ENCODE measurements at regions not wholly inside any gene's neighbourhood (a gene's known extent, or its start where the extent isn't known, plus 50 kb on each side); places are given as distances from the start of the nearest gene placed in this dataset.

- DNase-seq, result no peak
- no peaks in the 10 kb centered on the region for H3K36me3 Mint-ChIP-seq (ENCODE audit: low read depth)
- no peak overlapping the region for H3K4me3 Mint-ChIP-seq
- H3K27ac Mint-ChIP-seq, result no peak overlapping the region
- H3K9me3 Mint-ChIP-seq, result no peaks in the 10 kb centered on the region
- CTCF ChIA-PET, result interaction anchor here (0.6 kb wide), 1 partner anchor 52 kb away, joined by 4 read pairs; no protein-coding TSS in a partner anchor
- intact Hi-C loops (cut with micrococcal nuclease), result no loop called here
- no peaks in the 10 kb centered on the region for H3K4me1 Mint-ChIP-seq (ENCODE audit: low read depth)
- no peaks in the 10 kb centered on the region for H3K27me3 Mint-ChIP-seq (ENCODE audit: low read depth)
Measured at GRCh38 chr2:70397186-70397585, 95.3 kb upstream of the FAM136A start.

- intact Hi-C loops (cut with micrococcal nuclease), result no loop called here
- Mint-ChIP-seq H3K36me3 (ENCODE audit: low read depth) (no peaks in the 10 kb centered on the region), H3K4me3 (no peak overlapping the region), H3K4me1 (ENCODE audit: low read depth) (no peaks in the 10 kb centered on the region), H3K27ac (no peak overlapping the region), H3K9me3 (no peaks in the 10 kb centered on the region), H3K27me3 (ENCODE audit: low read depth) (no peaks in the 10 kb centered on the region)
- DNase-seq, result no peak
- CTCF ChIA-PET, result no interaction called here
Measured at GRCh38 chr2:70396612-70397011, 94.7 kb upstream of the FAM136A start.

GRCh38 chr2:70393881-70394280 lies 92.0 kb upstream of the FAM136A start:
- intact Hi-C loops (cut with micrococcal nuclease), result no loop called here
- Mint-ChIP-seq H3K27me3 (ENCODE audit: low read depth) (no peaks in the 10 kb centered on the region), H3K27ac (no peak overlapping the region), H3K4me1 (ENCODE audit: low read depth) (no peaks in the 10 kb centered on the region), H3K4me3 (no peak overlapping the region), H3K36me3 (ENCODE audit: low read depth) (no peaks in the 10 kb centered on the region), H3K9me3 (no peaks in the 10 kb centered on the region)
- CTCF ChIA-PET, result interaction anchor here (0.9 kb wide), 1 partner anchor 10 kb away, joined by 3 read pairs; no protein-coding TSS in a partner anchor
- no peak for DNase-seq

DNA sequence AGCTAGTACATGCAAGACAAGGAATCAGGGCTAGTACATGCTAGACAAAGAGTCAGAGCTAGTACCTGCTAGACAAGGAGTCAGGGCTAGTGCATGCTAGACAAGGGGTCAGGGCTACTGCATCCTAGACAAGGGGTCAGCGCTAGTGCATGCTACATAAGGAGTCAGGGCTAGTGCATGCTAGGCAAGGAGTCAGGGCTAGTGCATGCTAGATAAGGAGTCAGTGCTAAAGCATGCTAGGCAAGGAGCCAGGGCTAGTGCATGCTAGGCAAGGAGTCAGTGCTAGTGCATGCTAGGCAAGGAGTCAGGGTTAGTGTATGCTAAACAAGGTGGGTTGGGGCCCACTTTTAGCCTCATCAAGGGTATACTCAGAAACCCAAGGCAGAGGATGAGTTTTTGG lies 90.1 kb upstream of the FAM136A start:
- no peaks in the 10 kb centered on the region for H3K36me3 Mint-ChIP-seq (ENCODE audit: low read depth)
- no peaks in the 10 kb centered on the region for H3K4me1 Mint-ChIP-seq (ENCODE audit: low read depth)

DNA sequence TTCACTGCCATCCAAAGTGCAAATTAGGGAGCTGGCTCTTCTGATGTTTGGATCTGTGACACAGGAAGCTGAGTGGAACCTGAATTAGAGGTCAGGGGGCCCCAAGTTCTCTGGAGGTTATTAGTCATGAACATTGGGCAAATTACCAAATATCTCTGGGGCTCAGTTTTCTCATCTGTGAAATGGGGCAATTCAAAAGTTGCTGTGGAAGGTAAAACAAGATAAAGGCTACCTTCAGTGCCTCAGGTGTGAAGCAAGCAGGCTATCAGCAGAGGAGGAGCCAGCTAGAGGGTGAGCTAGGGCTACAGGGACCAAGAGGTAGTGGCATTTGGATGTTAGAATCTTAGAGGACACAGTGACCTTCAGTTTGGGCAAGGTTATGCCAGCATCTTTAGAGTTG lies 89.4 kb upstream of the FAM136A start:
- Mint-ChIP-seq H3K36me3 (ENCODE audit: low read depth) (no peaks in the 10 kb centered on the region), H3K4me1 (ENCODE audit: low read depth) (no peaks in the 10 kb centered on the region), H3K27me3 (ENCODE audit: low read depth) (no peaks in the 10 kb centered on the region), H3K27ac (no peak overlapping the region), H3K4me3 (no peak overlapping the region), H3K9me3 (no peaks in the 10 kb centered on the region)
- DNase-seq, result no peak
- CTCF ChIA-PET, result interaction anchor here (1.0 kb wide), 1 partner anchor 481 kb away, joined by 5 read pairs; no protein-coding TSS in a partner anchor
- intact Hi-C loops (cut with micrococcal nuclease), result no loop called here

More for the DNA sequence above, 90.1 kb upstream of the FAM136A start:
- H3K27ac Mint-ChIP-seq, result no peak overlapping the region
- H3K9me3 Mint-ChIP-seq, result no peaks in the 10 kb centered on the region
- no peak overlapping the region for H3K4me3 Mint-ChIP-seq
- intact Hi-C loops (cut with micrococcal nuclease), result no loop called here
- CTCF ChIA-PET, result no interaction called here
- DNase-seq, result no peak
- no peaks in the 10 kb centered on the region for H3K27me3 Mint-ChIP-seq (ENCODE audit: low read depth)

- no peaks in the 10 kb centered on the region for H3K9me3 Mint-ChIP-seq
- CTCF ChIA-PET, result no interaction called here
- no peaks in the 10 kb centered on the region for H3K27me3 Mint-ChIP-seq (ENCODE audit: low read depth)
- H3K27ac Mint-ChIP-seq, result no peak overlapping the region
- H3K4me1 Mint-ChIP-seq (ENCODE audit: low read depth), result no peaks in the 10 kb centered on the region
- intact Hi-C loops (cut with micrococcal nuclease), result no loop called here
- H3K36me3 Mint-ChIP-seq (ENCODE audit: low read depth), result no peaks in the 10 kb centered on the region
- H3K4me3 Mint-ChIP-seq, result no peak overlapping the region
- DNase-seq, result no peak
Measured at GRCh38 chr2:70388813-70389212, 86.9 kb upstream of the FAM136A start.

GRCh38 chr2:70388128-70388527 lies 86.3 kb upstream of the FAM136A start:
- no peaks in the 10 kb centered on the region for H3K27me3 Mint-ChIP-seq (ENCODE audit: low read depth)
- DNase-seq, result no peak
- no peak overlapping the region for H3K4me3 Mint-ChIP-seq
- no peaks in the 10 kb centered on the region for H3K36me3 Mint-ChIP-seq (ENCODE audit: low read depth)
- no peak overlapping the region for H3K27ac Mint-ChIP-seq
- no peaks in the 10 kb centered on the region for H3K9me3 Mint-ChIP-seq
- no peaks in the 10 kb centered on the region for H3K4me1 Mint-ChIP-seq (ENCODE audit: low read depth)
- CTCF ChIA-PET, result no interaction called here
- intact Hi-C loops (cut with micrococcal nuclease), result no loop called here

DNA sequence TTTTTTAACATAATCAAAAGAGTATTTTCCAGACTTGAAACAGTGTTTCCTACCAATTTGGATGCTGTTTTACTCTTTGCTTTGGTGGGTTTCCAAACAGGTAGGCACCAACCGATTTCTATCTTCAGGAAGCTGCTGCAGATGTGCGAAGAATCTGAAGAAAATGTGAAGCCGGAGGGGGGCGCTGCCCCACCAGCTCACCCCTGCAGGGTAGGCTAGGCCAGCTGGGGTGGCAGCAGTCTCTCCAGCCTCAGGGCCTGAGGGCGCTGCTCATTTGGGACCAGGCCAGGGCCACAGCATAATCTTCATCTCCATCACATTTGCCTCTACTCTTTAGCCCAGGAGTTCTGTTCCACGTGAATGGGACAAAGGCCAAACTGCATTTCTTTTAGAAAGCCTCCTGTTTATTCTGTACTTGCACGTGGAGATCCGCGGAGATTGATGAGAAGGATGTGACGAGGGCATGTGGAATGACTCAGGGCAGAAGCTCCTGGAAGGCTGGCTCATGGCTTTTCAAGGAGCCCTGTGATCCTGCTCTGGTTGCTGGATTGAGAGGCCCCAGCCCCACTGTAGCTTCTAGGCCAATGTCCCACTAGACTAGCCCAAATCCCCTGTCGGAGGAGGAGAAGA lies 84.2 kb upstream of the FAM136A start:
- H3K9me3 Mint-ChIP-seq, result no peaks in the 10 kb centered on the region

GRCh38 chr2:70385204-70385603 lies 83.3 kb upstream of the FAM136A start:
- Mint-ChIP-seq H3K36me3 (ENCODE audit: low read depth) (no peaks in the 10 kb centered on the region), H3K4me1 (ENCODE audit: low read depth) (no peaks in the 10 kb centered on the region), H3K9me3 (no peaks in the 10 kb centered on the region), H3K4me3 (no peak overlapping the region), H3K27ac (no peak overlapping the region), H3K27me3 (ENCODE audit: low read depth) (no peaks in the 10 kb centered on the region)
- CTCF ChIA-PET, result interaction anchor here (1.3 kb wide), 1 partner anchor 233 kb away, joined by 3 read pairs; no protein-coding TSS in a partner anchor
- no peak for DNase-seq
- intact Hi-C loops (cut with micrococcal nuclease), result no loop called here

More for the DNA sequence above, 84.2 kb upstream of the FAM136A start:
- Mint-ChIP-seq H3K4me1 (ENCODE audit: low read depth) (no peaks in the 10 kb centered on the region), H3K27me3 (ENCODE audit: low read depth) (no peaks in the 10 kb centered on the region), H3K4me3 (no peak overlapping the region), H3K36me3 (ENCODE audit: low read depth) (no peaks in the 10 kb centered on the region), H3K27ac (no peak overlapping the region)
- CTCF ChIA-PET, result interaction anchor here (0.7 to 1.3 kb wide), 2 partner anchors 232 to 424 kb away, joined by 3 read pairs; partner anchors contain the start of gene ASPRV1
- intact Hi-C loops (cut with micrococcal nuclease), result no loop called here
- DNase-seq, result no peak

DNA sequence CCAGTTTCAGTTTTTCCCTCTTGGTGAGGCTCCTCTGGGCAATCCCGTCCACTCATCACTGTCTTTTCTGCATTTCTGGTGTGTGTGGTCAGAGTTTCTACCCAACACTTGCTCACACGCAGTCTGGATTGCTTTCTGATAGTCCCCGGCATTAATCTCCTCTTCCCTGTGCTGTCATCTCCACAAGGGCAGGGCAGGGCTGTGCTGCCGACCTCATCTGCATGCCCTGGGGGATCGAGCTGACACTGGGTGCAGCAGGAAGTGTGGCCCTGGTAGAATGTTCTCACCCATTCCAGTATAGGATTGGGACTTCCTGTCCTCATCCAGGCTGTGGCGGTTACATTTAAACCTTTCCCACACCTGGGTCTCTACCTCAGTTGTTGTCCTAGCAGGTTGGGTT lies 80.0 kb upstream of the FAM136A start:
- H3K27me3 Mint-ChIP-seq (ENCODE audit: low read depth), result no peaks in the 10 kb centered on the region
- H3K4me3 Mint-ChIP-seq, result no peak overlapping the region
- CTCF ChIA-PET, result no interaction called here
- no peaks in the 10 kb centered on the region for H3K9me3 Mint-ChIP-seq
- no peaks in the 10 kb centered on the region for H3K36me3 Mint-ChIP-seq (ENCODE audit: low read depth)
- no peak for DNase-seq
- no peak overlapping the region for H3K27ac Mint-ChIP-seq
- no peaks in the 10 kb centered on the region for H3K4me1 Mint-ChIP-seq (ENCODE audit: low read depth)
- intact Hi-C loops (cut with micrococcal nuclease), result loop anchor here (5.0 kb wide), 1 partner anchor 805 kb away; no protein-coding TSS in a partner anchor

- Mint-ChIP-seq H3K36me3 (ENCODE audit: low read depth) (no peaks in the 10 kb centered on the region), H3K4me3 (no peak overlapping the region), H3K27me3 (ENCODE audit: low read depth) (no peaks in the 10 kb centered on the region), H3K27ac (no peak overlapping the region), H3K4me1 (ENCODE audit: low read depth) (no peaks in the 10 kb centered on the region), H3K9me3 (no peaks in the 10 kb centered on the region)
- no peak for DNase-seq
- CTCF ChIA-PET, result no interaction called here
- intact Hi-C loops (cut with micrococcal nuclease), result loop anchor here (5.0 kb wide), 1 partner anchor 806 kb away; no protein-coding TSS in a partner anchor
Measured at GRCh38 chr2:70381235-70381634, 79.4 kb upstream of the FAM136A start.

- Mint-ChIP-seq H3K9me3 (no peaks in the 10 kb centered on the region), H3K4me1 (ENCODE audit: low read depth) (no peaks in the 10 kb centered on the region), H3K4me3 (no peak overlapping the region), H3K27me3 (ENCODE audit: low read depth) (no peaks in the 10 kb centered on the region), H3K36me3 (ENCODE audit: low read depth) (no peaks in the 10 kb centered on the region), H3K27ac (no peak overlapping the region)
- CTCF ChIA-PET, result no interaction called here
- intact Hi-C loops (cut with micrococcal nuclease), result loop anchor here (5.0 kb wide), 1 partner anchor 807 kb away; no protein-coding TSS in a partner anchor
- no peak for DNase-seq
Measured at GRCh38 chr2:70380621-70381020, 78.8 kb upstream of the FAM136A start.

GRCh38 chr2:70374616-70375015 lies 72.7 kb upstream of the FAM136A start:
- Mint-ChIP-seq H3K27ac (no peak overlapping the region), H3K36me3 (ENCODE audit: low read depth) (no peaks in the 10 kb centered on the region), H3K4me1 (ENCODE audit: low read depth) (no peaks in the 10 kb centered on the region), H3K27me3 (ENCODE audit: low read depth) (no peaks in the 10 kb centered on the region), H3K9me3 (peaks cover 7% of the 10 kb centered on the region), H3K4me3 (no peak overlapping the region)
- CTCF ChIA-PET, result no interaction called here
- intact Hi-C loops (cut with micrococcal nuclease), result no loop called here
- DNase-seq, result no peak

All from activated naive CD4-positive, alpha-beta T cell treated with anti-CD3 and anti-CD28 coated beads for 36 hours (primary cell).